ENCODE measurements at regions not wholly inside any gene's neighbourhood (a gene's known extent, or its start where the extent isn't known, plus 50 kb on each side); places are given as distances from the start of the nearest gene placed in this dataset.

DNA sequence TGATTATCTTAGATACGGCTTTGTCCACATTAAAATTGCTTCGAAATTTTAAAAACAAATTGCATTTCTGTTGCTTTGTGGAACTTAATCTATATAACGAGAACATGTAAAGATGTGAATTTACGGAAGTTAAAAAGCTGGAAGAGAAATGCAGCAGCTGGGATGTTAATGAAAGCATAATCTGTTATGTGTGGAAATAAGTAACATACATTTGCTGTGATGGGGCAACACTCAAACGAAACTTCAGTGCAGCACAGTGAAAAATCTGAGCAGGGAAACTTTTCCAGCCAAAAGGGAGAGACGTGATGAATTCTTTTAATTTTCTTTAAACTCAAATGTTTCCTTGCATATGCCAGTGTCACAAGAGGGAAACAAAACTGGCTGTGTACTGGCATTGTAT lies 276.7 kb upstream of the LMCD1 start:
- Histone ChIP-seq H3K18ac (ENCODE audit: low read depth, low read length) (no peak overlapping the region), H2AK5ac (ENCODE audit: low read depth, low read length) (no peak overlapping the region), H3K27me3 (ENCODE audit: control insufficient read depth, insufficient read depth, low read length) (no peaks in the 10 kb centered on the region), H2BK5ac (ENCODE audit: low read depth, low read length, poor library complexity, severe bottlenecking) (no peak overlapping the region), H3K56ac (ENCODE audit: extremely low read depth, insufficient read depth, low read length) (no peak overlapping the region), H3K79me1 (ENCODE audit: low read depth in 1 of 2, low read length in 2 of 2) (no peaks in the 10 kb centered on the region), H3K23ac (ENCODE audit: low read depth, low read length) (no peak overlapping the region), H4K8ac (ENCODE audit: low read depth in 2 of 2, low read length in 2 of 2) (no peak overlapping the region), H2BK20ac (ENCODE audit: low read depth, low read length) (no peak overlapping the region), H3K4me1 (ENCODE audit: control insufficient read depth, insufficient read depth, low read length) (no peaks in the 10 kb centered on the region), H3K4me3 (ENCODE audit: insufficient read depth, low read depth, low read length) (no peak overlapping the region), H3K9me1 (ENCODE audit: insufficient read depth, low read length) (no peaks in the 10 kb centered on the region), H3K9ac (ENCODE audit: low read depth, low read length) (no peak overlapping the region), H2BK15ac (ENCODE audit: low read depth, low read length) (no peak overlapping the region), H2AK9ac (replicated peaks; ENCODE audit: low read depth, low read length, poor library complexity) (no peak overlapping the region), H4K5ac (ENCODE audit: low read depth, low read length) (no peak overlapping the region), H3K27ac (ENCODE audit: insufficient read depth, low read length) (no peak overlapping the region), H4K20me1 (ENCODE audit: insufficient read depth, low read length) (no peaks in the 10 kb centered on the region), H4K91ac (ENCODE audit: insufficient read depth, low read depth, low read length) (no peak overlapping the region), H3K9me3 (ENCODE audit: control insufficient read depth, insufficient read depth, low read length) (no peaks in the 10 kb centered on the region), H3K14ac (replicated peaks; ENCODE audit: low read depth, low read length) (no peak overlapping the region), H3K4me2 (ENCODE audit: low read depth, low read length) (no peak overlapping the region), H2AFZ (replicated peaks; ENCODE audit: low read length, poor library complexity) (no peak overlapping the region), H3K4ac (ENCODE audit: low read depth, low read length) (no peak overlapping the region), H2BK120ac (ENCODE audit: low read depth, low read length) (no peak overlapping the region), H3K36me3 (ENCODE audit: control insufficient read depth, insufficient read depth, low read length) (no peaks in the 10 kb centered on the region)
- no peak for TF ChIP-seq RAD21 (IDR thresholded peaks at IDR 0.05; ENCODE audit: low read length)
- TF ChIP-seq, protein P1, sequence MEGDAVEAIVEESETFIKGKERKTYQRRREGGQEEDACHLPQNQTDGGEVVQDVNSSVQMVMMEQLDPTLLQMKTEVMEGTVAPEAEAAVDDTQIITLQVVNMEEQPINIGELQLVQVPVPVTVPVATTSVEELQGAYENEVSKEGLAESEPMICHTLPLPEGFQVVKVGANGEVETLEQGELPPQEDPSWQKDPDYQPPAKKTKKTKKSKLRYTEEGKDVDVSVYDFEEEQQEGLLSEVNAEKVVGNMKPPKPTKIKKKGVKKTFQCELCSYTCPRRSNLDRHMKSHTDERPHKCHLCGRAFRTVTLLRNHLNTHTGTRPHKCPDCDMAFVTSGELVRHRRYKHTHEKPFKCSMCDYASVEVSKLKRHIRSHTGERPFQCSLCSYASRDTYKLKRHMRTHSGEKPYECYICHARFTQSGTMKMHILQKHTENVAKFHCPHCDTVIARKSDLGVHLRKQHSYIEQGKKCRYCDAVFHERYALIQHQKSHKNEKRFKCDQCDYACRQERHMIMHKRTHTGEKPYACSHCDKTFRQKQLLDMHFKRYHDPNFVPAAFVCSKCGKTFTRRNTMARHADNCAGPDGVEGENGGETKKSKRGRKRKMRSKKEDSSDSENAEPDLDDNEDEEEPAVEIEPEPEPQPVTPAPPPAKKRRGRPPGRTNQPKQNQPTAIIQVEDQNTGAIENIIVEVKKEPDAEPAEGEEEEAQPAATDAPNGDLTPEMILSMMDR (conservative IDR thresholded peaks at IDR 0.05; ENCODE audit: low read depth, low read length), result no peak
- no peak for TF ChIP-seq FOS (IDR thresholded peaks at IDR 0.05; ENCODE audit: low read depth, low read length)
- TF ChIP-seq NFE2L2 (IDR thresholded peaks at IDR 0.05; ENCODE audit: low read depth, low read length), result no peak
- TF ChIP-seq MAFK (IDR thresholded peaks at IDR 0.05; ENCODE audit: low read depth, low read length), result no peak
- TF ChIP-seq CHD1 (IDR thresholded peaks at IDR 0.05; ENCODE audit: low read depth, low read length), result no peak
- TF ChIP-seq CEBPB (IDR thresholded peaks at IDR 0.05; ENCODE audit: low read depth, low read length), result no peak
- no peak for TF ChIP-seq SMC3 (IDR thresholded peaks at IDR 0.05; ENCODE audit: low read depth, low read length)
- TF ChIP-seq MAZ (IDR thresholded peaks at IDR 0.05; ENCODE audit: borderline replicate concordance, low read depth, low read length), result no peak
- TF ChIP-seq, protein P2, sequence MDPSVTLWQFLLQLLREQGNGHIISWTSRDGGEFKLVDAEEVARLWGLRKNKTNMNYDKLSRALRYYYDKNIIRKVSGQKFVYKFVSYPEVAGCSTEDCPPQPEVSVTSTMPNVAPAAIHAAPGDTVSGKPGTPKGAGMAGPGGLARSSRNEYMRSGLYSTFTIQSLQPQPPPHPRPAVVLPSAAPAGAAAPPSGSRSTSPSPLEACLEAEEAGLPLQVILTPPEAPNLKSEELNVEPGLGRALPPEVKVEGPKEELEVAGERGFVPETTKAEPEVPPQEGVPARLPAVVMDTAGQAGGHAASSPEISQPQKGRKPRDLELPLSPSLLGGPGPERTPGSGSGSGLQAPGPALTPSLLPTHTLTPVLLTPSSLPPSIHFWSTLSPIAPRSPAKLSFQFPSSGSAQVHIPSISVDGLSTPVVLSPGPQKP (IDR thresholded peaks at IDR 0.05; ENCODE audit: borderline replicate concordance, low read depth, low read length), result no peak
- no peak for TF ChIP-seq RFX5 (IDR thresholded peaks at IDR 0.05; ENCODE audit: low read depth, low read length)
- TF ChIP-seq MXI1 (IDR thresholded peaks at IDR 0.05; ENCODE audit: borderline replicate concordance, low read depth, low read length), result no peak
- no peak for TF ChIP-seq POLR2A (IDR thresholded peaks at IDR 0.05; ENCODE audit: low read depth, low read length)
- no peak for TF ChIP-seq BHLHE40 (IDR thresholded peaks at IDR 0.05; ENCODE audit: low read depth, low read length)
- TF ChIP-seq, protein P3, sequence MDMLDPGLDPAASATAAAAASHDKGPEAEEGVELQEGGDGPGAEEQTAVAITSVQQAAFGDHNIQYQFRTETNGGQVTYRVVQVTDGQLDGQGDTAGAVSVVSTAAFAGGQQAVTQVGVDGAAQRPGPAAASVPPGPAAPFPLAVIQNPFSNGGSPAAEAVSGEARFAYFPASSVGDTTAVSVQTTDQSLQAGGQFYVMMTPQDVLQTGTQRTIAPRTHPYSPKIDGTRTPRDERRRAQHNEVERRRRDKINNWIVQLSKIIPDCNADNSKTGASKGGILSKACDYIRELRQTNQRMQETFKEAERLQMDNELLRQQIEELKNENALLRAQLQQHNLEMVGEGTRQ (IDR thresholded peaks at IDR 0.05; ENCODE audit: low read depth, low read length), result no peak
- TF ChIP-seq RCOR1 (IDR thresholded peaks at IDR 0.05; ENCODE audit: insufficient replicate concordance, low read length), result no peak
- no peak for ATAC-seq (ENCODE audit: low read depth)
- 37% methylated on average over 2 of the region's 6 CpGs; no CpG with 5 or more reads in 1 of the 2 experiments for WGBS, 2 experiments (ENCODE audit: extremely low coverage in 2 of 2, insufficient read length in 1 of 2)
- ChIA-PET POLR2A (ENCODE audit: unreplicated experiment) (no interaction called here), CTCF (no interaction called here)
- no TSS peak for BruUV-seq (replicated peaks)
- dilution Hi-C loops (cut with HindIII; ENCODE audit: low sequenced_read_pairs, unreplicated experiment) (no loop called here), intact Hi-C loops (cut with micrococcal nuclease) (no loop called here), in situ Hi-C loops (cut with MboI; ENCODE audit: low sequenced_read_pairs) (no loop called here)
- no peak for DNase-seq

Measured in IMR-90 (cell line).